Left ventricle myocardium superior (tissue), 1 donor: ENCODE measurements at regions not wholly inside any gene's neighbourhood (a gene's known extent, or its start where the extent isn't known, plus 50 kb on each side); places are given as distances from the start of the nearest gene placed in this dataset.
A peak's percentile ranks its signal among the peaks of the same experiment; 100 is the strongest.
"Not testable (repeated sequence)": the region's sequence is repeated elsewhere in the genome, so short reads cannot be mapped to it uniquely, and the experiment has no call there.

ENCODE experiments used
- ATAC-seq: fragments of 200-7000 bp; cut with Tn5 transposase; one replicate; pipeline ENCODE4 v1.9.1; 2020; ENCODE audit warnings: mild to moderate bottlenecking, moderate library complexity
- DNase-seq: peaks from one replicate; pipeline ENCODE4 v3.0.0-alpha.2; 2020
- intact Hi-C: fragments of 100-400 bp; cut with micrococcal nuclease; formaldehyde crosslinking; loops from one replicate; pipeline ENCODE4 v1.11.0; 2022
- donor health status: DM: no; HTN: yes; CAD: no; lungs with severe emphysema.

DNA sequence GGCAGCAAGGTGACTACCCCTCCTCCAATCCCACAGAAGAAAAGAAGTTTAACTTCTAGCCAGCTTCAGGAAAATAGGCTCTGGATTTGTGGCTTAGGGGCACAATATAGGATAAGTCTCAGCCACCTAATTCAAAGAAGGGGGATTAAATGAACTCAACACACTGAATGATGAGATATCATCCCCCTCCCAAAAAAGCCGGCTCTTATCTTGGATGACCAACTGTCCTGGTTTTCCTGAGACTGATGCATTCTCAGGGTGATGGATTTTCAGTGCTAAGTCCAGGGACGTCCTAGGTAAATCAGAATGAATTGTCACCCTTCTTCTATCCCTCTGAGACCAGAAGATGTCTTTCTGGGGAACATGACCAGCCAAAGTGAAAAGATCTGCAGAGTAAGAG lies 487.0 kb upstream of the PROK2 start:
- intact Hi-C loops = no loop called here
- ATAC-seq (no peak), DNase-seq (no peak)

DNA sequence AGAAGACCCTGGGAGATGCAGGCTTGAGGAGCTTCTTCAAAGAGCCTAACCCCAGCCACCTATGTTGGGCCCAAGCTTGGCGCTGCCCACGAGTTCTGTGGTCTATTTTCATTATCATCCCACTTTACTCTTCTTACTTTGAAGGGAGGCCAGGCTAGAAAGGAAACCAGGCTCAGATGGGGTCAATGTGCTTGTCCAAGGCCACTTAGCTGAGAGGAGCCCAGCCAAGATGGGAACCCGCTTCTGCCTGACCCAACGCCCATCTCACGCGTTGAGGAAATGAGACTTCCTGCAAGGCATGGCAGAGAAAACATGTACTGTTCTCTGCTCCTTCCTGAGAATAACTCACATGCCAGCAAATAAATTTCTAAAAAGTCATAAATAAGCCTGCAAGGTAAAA lies 486.3 kb upstream of the PROK2 start:
- intact Hi-C loops = no loop called here
- ATAC-seq = peak; percentile 15
- DNase-seq = peak; percentile 39

GRCh38 chr3:72270730-72271129 lies 485.8 kb upstream of the PROK2 start:
- intact Hi-C loops = no loop called here
- no peak for ATAC-seq
- no peak for DNase-seq

- DNase-seq = peak; percentile 86
- intact Hi-C loops = no loop called here
- ATAC-seq = peak; percentile 92
Measured at GRCh38 chr3:72270072-72270681, 485.2 kb upstream of the PROK2 start.

DNA sequence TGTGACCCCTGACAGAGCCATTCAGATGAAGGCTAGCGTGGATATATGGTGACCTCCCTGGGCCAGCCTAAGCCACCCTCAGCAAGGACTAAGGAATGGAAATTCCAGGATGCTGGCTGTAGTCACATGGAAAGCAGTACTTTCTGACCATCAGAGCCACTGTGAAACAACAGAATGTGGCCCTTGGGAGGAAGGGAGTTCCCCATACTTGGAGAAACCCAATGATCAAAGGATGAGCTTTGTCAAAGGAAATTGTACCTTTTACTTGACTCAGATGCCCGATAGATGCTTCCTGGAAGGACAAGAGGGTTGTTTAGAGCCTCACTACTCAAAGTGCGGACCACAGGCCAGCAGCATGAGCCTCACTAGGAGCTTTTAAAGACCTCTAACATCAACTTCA lies 484.5 kb upstream of the PROK2 start:
- intact Hi-C loops = no loop called here
- DNase-seq (no peak), ATAC-seq (no peak)

- intact Hi-C loops, DNase-seq, ATAC-seq: not testable (repeated sequence)
Measured at GRCh38 chr3:72266921-72267524, 482.1 kb upstream of the PROK2 start.

DNA sequence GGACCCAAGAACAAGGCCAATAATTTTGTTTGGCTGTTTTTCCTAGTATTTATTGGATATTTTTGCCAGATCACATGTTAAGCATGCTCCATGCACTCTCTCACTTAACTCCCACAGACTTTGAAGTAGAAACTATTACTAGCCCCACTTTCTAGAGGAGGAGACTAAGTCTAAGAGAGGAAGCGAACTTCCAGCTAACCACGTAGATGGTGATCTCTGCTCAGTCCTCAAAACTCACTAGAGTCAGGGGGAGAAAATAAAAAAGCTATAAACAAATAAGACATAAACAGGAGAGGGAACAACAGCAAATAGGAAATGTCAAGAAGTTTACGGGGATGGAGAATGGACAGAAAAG lies 481.0 kb upstream of the PROK2 start:
- no peak for DNase-seq
- intact Hi-C loops = no loop called here
- no peak for ATAC-seq

- no peak for ATAC-seq
- DNase-seq = no peak
- intact Hi-C loops = no loop called here
Measured at GRCh38 chr3:72265256-72266015, 480.5 kb upstream of the PROK2 start.

GRCh38 chr3:72263223-72263990 lies 478.5 kb upstream of the PROK2 start:
- no peak for ATAC-seq
- DNase-seq = no peak
- intact Hi-C loops = no loop called here

GRCh38 chr3:72262736-72263135 lies 477.8 kb upstream of the PROK2 start:
- no peak for ATAC-seq
- intact Hi-C loops = no loop called here

GRCh38 chr3:72261566-72262564 lies 476.9 kb upstream of the PROK2 start:
- ATAC-seq (peak; percentile 24), DNase-seq (no peak)
- intact Hi-C loops = no loop called here

More at GRCh38 chr3:72262736-72263135, 477.8 kb upstream of the PROK2 start:
- DNase-seq = no peak

DNA sequence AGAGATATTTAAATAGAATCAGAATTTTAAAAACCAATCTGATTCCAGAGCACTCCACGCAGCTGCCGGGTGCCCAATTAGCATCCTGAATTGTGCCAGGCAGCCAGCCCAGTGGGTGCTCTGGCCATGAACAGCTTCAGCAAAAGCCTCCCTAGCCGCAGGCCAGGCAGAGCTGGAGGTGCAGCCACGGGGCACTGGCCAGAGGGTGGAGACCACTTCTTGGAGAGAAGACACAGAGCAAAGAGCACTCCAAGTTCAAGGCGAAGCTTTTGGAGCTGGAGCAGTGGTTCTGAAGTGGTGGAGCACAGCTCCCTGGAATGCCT lies 475.6 kb upstream of the PROK2 start:
- intact Hi-C loops = no loop called here
- DNase-seq (no peak), ATAC-seq (no peak)

DNA sequence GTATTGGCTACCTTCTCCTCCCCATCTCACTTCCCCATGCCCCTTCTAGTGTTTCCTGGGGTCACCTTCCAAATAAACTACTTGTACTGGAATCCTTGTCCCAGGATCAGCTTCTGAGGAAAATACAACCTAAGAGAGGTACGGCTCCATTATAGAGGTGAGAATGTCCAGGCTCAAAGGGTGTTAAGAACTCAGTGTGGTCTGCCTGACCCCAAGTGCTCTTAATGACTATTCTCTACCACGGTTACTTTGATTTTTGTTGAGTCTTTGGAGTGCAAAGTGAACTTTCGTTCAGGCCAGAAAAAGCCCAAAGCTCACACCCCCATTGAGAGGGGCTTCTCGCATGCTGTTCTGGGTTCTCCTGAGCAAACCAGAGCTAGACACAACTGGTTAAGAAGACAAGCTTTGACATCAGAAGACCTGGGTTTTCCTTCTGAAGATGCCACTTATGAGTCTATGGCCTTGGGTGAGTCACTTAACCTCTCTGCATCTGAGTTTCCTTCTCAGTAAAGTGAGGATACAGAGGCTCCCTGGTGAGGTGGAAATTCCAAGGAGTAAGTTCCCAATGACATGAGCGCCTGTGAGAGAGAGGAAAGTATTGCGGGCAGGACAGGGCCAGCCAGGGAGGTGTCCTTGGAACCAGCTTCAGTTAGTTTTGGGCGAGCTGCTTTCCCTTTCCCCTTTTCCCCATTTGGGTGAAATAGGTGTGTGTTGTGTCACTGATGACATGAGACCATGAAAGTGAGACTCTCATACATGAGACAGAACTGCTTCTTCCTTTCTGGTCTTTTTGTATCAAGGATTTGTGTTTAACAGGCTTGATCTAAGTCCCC lies 475.0 kb upstream of the PROK2 start:
- intact Hi-C loops = no loop called here
- no peak for ATAC-seq
- no peak for DNase-seq

GRCh38 chr3:72258361-72259141 lies 473.6 kb upstream of the PROK2 start:
- ATAC-seq (peak; percentile 10), DNase-seq (no peak)
- intact Hi-C loops = no loop called here

GRCh38 chr3:72257738-72258137 lies 472.8 kb upstream of the PROK2 start:
- intact Hi-C loops = no loop called here
- ATAC-seq = no peak
- DNase-seq = no peak

GRCh38 chr3:72257203-72257602 lies 472.3 kb upstream of the PROK2 start:
- intact Hi-C loops = no loop called here
- ATAC-seq (no peak), DNase-seq (no peak)

GRCh38 chr3:72256716-72257115 lies 471.8 kb upstream of the PROK2 start:
- DNase-seq (no peak), ATAC-seq (no peak)
- intact Hi-C loops = no loop called here
